ENCODE measurements at regions not wholly inside any gene's neighbourhood (a gene's known extent, or its start where the extent isn't known, plus 50 kb on each side); places are given as distances from the start of the nearest gene placed in this dataset.

- peaks cover 4 to 14% of the 10 kb centered on the region in 2 donors for H3K9me3 ChIP-seq (ENCODE audit: control insufficient read depth in 2 of 2, low read length in 2 of 2)
- no peaks in the 10 kb centered on the region for H3K36me3 ChIP-seq (ENCODE audit: control insufficient read depth in 2 of 2, insufficient read depth in 2 of 2, low read length in 2 of 2)
- H3K27me3 ChIP-seq (ENCODE audit: control insufficient read depth in 1 of 2, insufficient read depth in 2 of 2, low read length in 2 of 2), result no peaks in the 10 kb centered on the region
- no peaks in the 10 kb centered on the region for H3K4me1 ChIP-seq (ENCODE audit: control insufficient read depth, insufficient read depth, low read length)
- no peak overlapping the region for H3K9ac ChIP-seq (ENCODE audit: low read length in 2 of 2)
- H3K4me3 ChIP-seq (ENCODE audit: low read length in 2 of 2), result no peak overlapping the region
- no peak overlapping the region for H3K27ac ChIP-seq (ENCODE audit: low read length)
Observed at GRCh38 chr22:48660790-48661740, 1166.6 kb downstream of the BRD1 start.

- H3K27me3 ChIP-seq (ENCODE audit: control insufficient read depth in 1 of 2, insufficient read depth in 2 of 2, low read length in 2 of 2), result no peaks in the 10 kb centered on the region
- H3K4me3 ChIP-seq (ENCODE audit: low read length in 2 of 2), result no peak overlapping the region
- H3K4me1 ChIP-seq (ENCODE audit: control insufficient read depth, insufficient read depth, low read length), result no peaks in the 10 kb centered on the region
- no peak overlapping the region for H3K9ac ChIP-seq (ENCODE audit: low read length in 2 of 2)
- peaks cover 4 to 14% of the 10 kb centered on the region in 2 donors for H3K9me3 ChIP-seq (ENCODE audit: control insufficient read depth in 2 of 2, low read length in 2 of 2)
- no peak overlapping the region for H3K27ac ChIP-seq (ENCODE audit: low read length)
- no peaks in the 10 kb centered on the region for H3K36me3 ChIP-seq (ENCODE audit: control insufficient read depth in 2 of 2, insufficient read depth in 2 of 2, low read length in 2 of 2)
Observed at GRCh38 chr22:48660104-48660789, 1167.4 kb downstream of the BRD1 start.

GRCh38 chr22:48659404-48659996, 1168.2 kb downstream of the BRD1 start:
- Histone ChIP-seq H3K4me3 (ENCODE audit: low read length in 2 of 2) (no peak overlapping the region), H3K9me3 (ENCODE audit: control insufficient read depth in 2 of 2, low read length in 2 of 2) (peaks cover 4 to 18% of the 10 kb centered on the region in 2 donors), H3K36me3 (ENCODE audit: control insufficient read depth in 2 of 2, insufficient read depth in 2 of 2, low read length in 2 of 2) (no peaks in the 10 kb centered on the region), H3K4me1 (ENCODE audit: control insufficient read depth, insufficient read depth, low read length) (no peaks in the 10 kb centered on the region), H3K27ac (ENCODE audit: low read length) (no peak overlapping the region), H3K9ac (ENCODE audit: low read length in 2 of 2) (no peak overlapping the region), H3K27me3 (ENCODE audit: control insufficient read depth in 1 of 2, insufficient read depth in 2 of 2, low read length in 2 of 2) (no peaks in the 10 kb centered on the region)

- no peaks in the 10 kb centered on the region for H3K27me3 ChIP-seq (ENCODE audit: control insufficient read depth in 1 of 2, insufficient read depth in 2 of 2, low read length in 2 of 2)
- H3K36me3 ChIP-seq (ENCODE audit: control insufficient read depth in 2 of 2, insufficient read depth in 2 of 2, low read length in 2 of 2), result no peaks in the 10 kb centered on the region
- H3K4me1 ChIP-seq (ENCODE audit: control insufficient read depth, insufficient read depth, low read length), result no peaks in the 10 kb centered on the region
- H3K4me3 ChIP-seq (ENCODE audit: low read length in 2 of 2), result no peak overlapping the region
- no peak overlapping the region for H3K27ac ChIP-seq (ENCODE audit: low read length)
- peaks cover 3 to 16% of the 10 kb centered on the region in 2 donors for H3K9me3 ChIP-seq (ENCODE audit: control insufficient read depth in 2 of 2, low read length in 2 of 2)
- H3K9ac ChIP-seq (ENCODE audit: low read length in 2 of 2), result no peak overlapping the region
Observed at GRCh38 chr22:48658871-48659270, 1168.8 kb downstream of the BRD1 start.

- Histone ChIP-seq H3K27ac (ENCODE audit: low read length) (no peak overlapping the region), H3K9me3 (ENCODE audit: control insufficient read depth in 2 of 2, low read length in 2 of 2) (peaks cover 0 to 11% of the 10 kb centered on the region in 2 donors), H3K4me3 (ENCODE audit: low read length in 2 of 2) (no peak overlapping the region), H3K27me3 (ENCODE audit: control insufficient read depth in 1 of 2, insufficient read depth in 2 of 2, low read length in 2 of 2) (no peaks in the 10 kb centered on the region), H3K9ac (ENCODE audit: low read length in 2 of 2) (no peak overlapping the region), H3K4me1 (ENCODE audit: control insufficient read depth, insufficient read depth, low read length) (no peaks in the 10 kb centered on the region), H3K36me3 (ENCODE audit: control insufficient read depth in 2 of 2, insufficient read depth in 2 of 2, low read length in 2 of 2) (no peaks in the 10 kb centered on the region)
Observed at GRCh38 chr22:48658246-48658645, 1169.4 kb downstream of the BRD1 start.

- Histone ChIP-seq H3K4me3 (ENCODE audit: low read length in 2 of 2) (no peak overlapping the region), H3K27me3 (ENCODE audit: control insufficient read depth in 1 of 2, insufficient read depth in 2 of 2, low read length in 2 of 2) (no peaks in the 10 kb centered on the region), H3K36me3 (ENCODE audit: control insufficient read depth in 2 of 2, insufficient read depth in 2 of 2, low read length in 2 of 2) (no peaks in the 10 kb centered on the region), H3K27ac (ENCODE audit: low read length) (no peak overlapping the region), H3K4me1 (ENCODE audit: control insufficient read depth, insufficient read depth, low read length) (no peaks in the 10 kb centered on the region), H3K9me3 (ENCODE audit: control insufficient read depth in 2 of 2, low read length in 2 of 2) (peaks cover 0 to 4% of the 10 kb centered on the region in 2 donors), H3K9ac (ENCODE audit: low read length in 2 of 2) (no peak overlapping the region)
Observed at GRCh38 chr22:48654492-48654891, 1173.2 kb downstream of the BRD1 start.

- H3K27ac ChIP-seq (ENCODE audit: low read length), result no peak overlapping the region
Observed at GRCh38 chr22:48653929-48654328, 1173.7 kb downstream of the BRD1 start.

GRCh38 chr22:48653306-48653705, 1174.4 kb downstream of the BRD1 start:
- H3K27me3 ChIP-seq (ENCODE audit: control insufficient read depth in 1 of 2, insufficient read depth in 2 of 2, low read length in 2 of 2), result no peaks in the 10 kb centered on the region
- peaks cover 0 to 4% of the 10 kb centered on the region in 2 donors for H3K9me3 ChIP-seq (ENCODE audit: control insufficient read depth in 2 of 2, low read length in 2 of 2)
- no peaks in the 10 kb centered on the region for H3K36me3 ChIP-seq (ENCODE audit: control insufficient read depth in 2 of 2, insufficient read depth in 2 of 2, low read length in 2 of 2)
- no peak overlapping the region for H3K9ac ChIP-seq (ENCODE audit: low read length in 2 of 2)
- no peak overlapping the region for H3K4me3 ChIP-seq (ENCODE audit: low read length in 2 of 2)
- H3K27ac ChIP-seq (ENCODE audit: low read length), result no peak overlapping the region
- no peaks in the 10 kb centered on the region for H3K4me1 ChIP-seq (ENCODE audit: control insufficient read depth, insufficient read depth, low read length)

More at GRCh38 chr22:48653929-48654328, 1173.7 kb downstream of the BRD1 start:
- Histone ChIP-seq H3K4me3 (ENCODE audit: low read length in 2 of 2) (no peak overlapping the region), H3K4me1 (ENCODE audit: control insufficient read depth, insufficient read depth, low read length) (no peaks in the 10 kb centered on the region), H3K9ac (ENCODE audit: low read length in 2 of 2) (no peak overlapping the region), H3K36me3 (ENCODE audit: control insufficient read depth in 2 of 2, insufficient read depth in 2 of 2, low read length in 2 of 2) (no peaks in the 10 kb centered on the region), H3K9me3 (ENCODE audit: control insufficient read depth in 2 of 2, low read length in 2 of 2) (peaks cover 0 to 4% of the 10 kb centered on the region in 2 donors), H3K27me3 (ENCODE audit: control insufficient read depth in 1 of 2, insufficient read depth in 2 of 2, low read length in 2 of 2) (no peaks in the 10 kb centered on the region)

GRCh38 chr22:48652796-48653195, 1174.9 kb downstream of the BRD1 start:
- Histone ChIP-seq H3K9me3 (ENCODE audit: control insufficient read depth in 2 of 2, low read length in 2 of 2) (peaks cover 0 to 4% of the 10 kb centered on the region in 2 donors), H3K27ac (ENCODE audit: low read length) (no peak overlapping the region), H3K4me1 (ENCODE audit: control insufficient read depth, insufficient read depth, low read length) (no peaks in the 10 kb centered on the region), H3K27me3 (ENCODE audit: control insufficient read depth in 1 of 2, insufficient read depth in 2 of 2, low read length in 2 of 2) (no peaks in the 10 kb centered on the region), H3K9ac (ENCODE audit: low read length in 2 of 2) (no peak overlapping the region), H3K36me3 (ENCODE audit: control insufficient read depth in 2 of 2, insufficient read depth in 2 of 2, low read length in 2 of 2) (no peaks in the 10 kb centered on the region), H3K4me3 (ENCODE audit: low read length in 2 of 2) (no peak overlapping the region)

- H3K4me3 ChIP-seq (ENCODE audit: low read length in 2 of 2), result no peak overlapping the region
- no peaks in the 10 kb centered on the region for H3K4me1 ChIP-seq (ENCODE audit: control insufficient read depth, insufficient read depth, low read length)
- no peak overlapping the region for H3K27ac ChIP-seq (ENCODE audit: low read length)
- no peaks in the 10 kb centered on the region for H3K27me3 ChIP-seq (ENCODE audit: control insufficient read depth in 1 of 2, insufficient read depth in 2 of 2, low read length in 2 of 2)
- H3K36me3 ChIP-seq (ENCODE audit: control insufficient read depth in 2 of 2, insufficient read depth in 2 of 2, low read length in 2 of 2), result no peaks in the 10 kb centered on the region
- peaks cover 0 to 4% of the 10 kb centered on the region in 2 donors for H3K9me3 ChIP-seq (ENCODE audit: control insufficient read depth in 2 of 2, low read length in 2 of 2)
- H3K9ac ChIP-seq (ENCODE audit: low read length in 2 of 2), result no peak overlapping the region
Observed at GRCh38 chr22:48651981-48652538, 1175.6 kb downstream of the BRD1 start.

Data from stomach smooth muscle (tissue), 2 donors.